HG02763 (cell line): ENCODE measurements at regions not wholly inside any gene's neighbourhood (a gene's known extent, or its start where the extent isn't known, plus 50 kb on each side); places are given as distances from the start of the nearest gene placed in this dataset.
"Not testable (repeated sequence)": the region's sequence is repeated elsewhere in the genome, so short reads cannot be mapped to it uniquely, and the experiment has no call there.

Experiments
- ATAC-seq: cut with Tn5 transposase; IDR thresholded peaks from one replicate; pipeline ENCODE4 v1.9.1; 2021; ENCODE audit warnings: mild to moderate bottlenecking, moderate library complexity; ENCODE audit not compliant: unreplicated experiment

DNA sequence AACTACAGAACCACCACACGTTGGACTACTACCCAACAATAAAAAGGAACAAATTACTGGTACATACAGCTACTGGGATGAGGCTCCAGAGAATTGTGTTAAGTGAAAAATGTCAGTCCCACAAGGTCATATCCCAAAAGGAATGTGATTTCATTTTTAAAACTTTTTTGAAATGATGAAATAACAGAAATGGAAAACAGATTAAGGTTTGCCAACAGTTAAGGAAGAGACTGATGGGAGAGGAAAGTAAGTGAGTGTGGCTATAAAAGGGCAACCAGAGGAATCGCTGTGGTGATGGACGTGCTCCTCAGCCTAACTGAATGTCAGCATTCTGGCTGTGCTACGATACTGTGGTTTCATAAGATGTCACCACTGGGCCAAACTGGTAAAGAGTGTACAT, 512.8 kb downstream of the UQCRFS1 start:
- ATAC-seq = no peak

DNA sequence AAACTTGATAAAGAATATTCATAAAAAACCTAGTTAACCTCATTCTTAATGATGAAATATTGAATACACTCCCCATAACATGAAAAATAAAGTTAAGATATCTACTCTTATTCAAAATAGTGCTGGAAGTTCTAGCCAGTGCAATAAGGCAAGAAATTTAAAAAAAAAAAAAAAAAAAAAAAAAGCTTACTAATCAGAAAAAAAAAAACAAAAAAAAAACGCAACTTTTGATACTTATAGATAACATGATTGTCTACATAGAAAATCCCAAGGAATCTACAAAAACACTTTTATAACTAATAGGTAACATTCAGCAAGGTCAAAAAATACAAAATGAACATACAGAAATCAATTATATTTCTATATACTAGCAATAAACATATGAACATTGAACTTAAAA, 515.6 kb downstream of the UQCRFS1 start:
- no peak for ATAC-seq

DNA sequence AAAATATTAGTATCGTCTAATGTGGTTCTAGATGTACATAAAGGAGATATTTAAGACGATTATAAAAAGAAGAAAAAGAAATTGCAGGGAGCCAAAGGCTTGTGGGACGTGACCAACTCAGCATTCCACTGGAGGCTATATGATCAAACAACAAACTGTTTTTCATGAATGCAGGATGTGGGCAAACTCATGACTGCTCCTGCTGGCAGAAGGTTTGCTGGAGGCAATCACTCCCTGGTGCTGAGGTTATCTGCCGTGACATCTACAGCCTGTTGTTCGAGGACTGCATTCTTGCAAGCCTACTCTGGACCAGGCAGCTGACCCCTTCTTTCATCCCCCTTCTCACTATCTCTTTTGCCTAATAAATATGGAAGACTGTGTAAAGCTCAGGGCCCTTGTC, 518.1 kb downstream of the UQCRFS1 start:
- no peak for ATAC-seq

DNA sequence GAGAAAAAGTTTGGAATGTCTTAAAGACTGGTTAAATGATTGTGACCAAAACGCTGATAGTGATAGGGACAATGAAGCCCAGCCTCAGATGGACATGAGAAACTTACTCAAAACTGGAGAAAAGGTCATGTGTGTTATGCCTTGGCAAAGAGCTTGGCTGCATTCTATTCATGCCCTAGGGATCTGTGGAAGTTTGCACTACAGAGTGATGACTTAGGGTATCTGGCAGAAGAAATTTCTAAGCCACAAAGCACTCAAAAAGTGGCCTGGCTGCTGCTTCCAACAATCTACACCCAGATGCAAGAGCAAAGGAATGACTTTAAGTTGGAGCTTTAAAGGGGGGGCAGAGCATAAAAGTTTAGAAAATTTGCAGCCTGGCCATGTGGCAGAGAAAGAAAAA, 521.3 kb downstream of the UQCRFS1 start:
- no peak for ATAC-seq

DNA sequence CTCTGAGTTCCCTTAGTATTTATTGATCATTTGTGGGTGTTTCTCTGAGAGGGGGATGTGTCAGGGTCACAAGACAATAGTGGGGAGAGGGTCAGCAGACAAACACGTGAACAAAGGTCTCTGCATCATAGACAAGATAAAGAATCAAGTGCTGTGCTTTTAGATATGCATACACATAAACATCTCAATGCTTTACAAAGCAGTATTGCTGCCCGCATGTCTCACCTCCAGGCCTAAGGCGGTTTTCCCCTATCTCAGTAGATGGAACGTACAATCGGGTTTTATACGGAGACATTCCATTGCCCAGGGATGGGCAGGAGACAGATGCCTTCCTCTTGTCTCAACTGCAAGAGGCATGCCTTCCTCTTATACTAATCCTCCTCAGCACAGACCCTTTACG, 523.5 kb downstream of the UQCRFS1 start:
- ATAC-seq = not testable (repeated sequence)

DNA sequence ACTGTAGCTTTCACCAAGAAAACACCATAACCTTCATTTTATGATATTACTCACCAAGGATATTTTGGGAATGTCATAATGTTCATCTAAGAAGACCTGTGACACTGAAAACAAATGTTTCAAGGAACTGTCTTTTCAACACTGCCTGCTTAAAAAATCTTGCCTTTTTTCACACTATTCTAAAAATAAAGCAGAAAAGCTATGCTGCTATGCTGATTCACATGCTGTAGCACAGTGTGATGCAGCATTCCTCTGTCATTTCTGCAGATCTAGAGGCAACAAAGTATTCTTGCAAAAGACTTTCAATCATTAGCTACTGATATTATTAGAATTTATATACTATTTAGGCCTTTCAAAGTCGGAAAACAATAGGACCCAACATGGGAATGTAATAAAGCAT, 525.7 kb downstream of the UQCRFS1 start:
- ATAC-seq = no peak

DNA sequence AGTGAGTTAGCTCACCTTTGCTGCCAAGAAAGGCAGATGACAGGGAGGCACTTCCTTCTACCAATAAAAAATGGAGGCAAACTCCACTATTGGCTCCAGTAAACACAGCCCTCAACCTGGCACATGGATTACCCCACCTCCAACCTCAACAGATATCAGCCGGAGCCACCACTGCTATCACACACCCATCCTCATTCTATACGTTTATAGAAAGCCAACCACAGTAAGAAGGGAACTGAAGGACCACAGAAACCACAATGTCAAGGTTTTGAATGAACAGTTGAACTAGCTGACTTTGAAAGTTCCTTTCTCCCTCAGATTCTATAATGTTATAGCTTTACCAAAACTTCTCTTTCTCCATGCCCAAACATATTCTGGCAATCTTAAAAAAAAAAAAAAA, 526.2 kb downstream of the UQCRFS1 start:
- no peak for ATAC-seq

DNA sequence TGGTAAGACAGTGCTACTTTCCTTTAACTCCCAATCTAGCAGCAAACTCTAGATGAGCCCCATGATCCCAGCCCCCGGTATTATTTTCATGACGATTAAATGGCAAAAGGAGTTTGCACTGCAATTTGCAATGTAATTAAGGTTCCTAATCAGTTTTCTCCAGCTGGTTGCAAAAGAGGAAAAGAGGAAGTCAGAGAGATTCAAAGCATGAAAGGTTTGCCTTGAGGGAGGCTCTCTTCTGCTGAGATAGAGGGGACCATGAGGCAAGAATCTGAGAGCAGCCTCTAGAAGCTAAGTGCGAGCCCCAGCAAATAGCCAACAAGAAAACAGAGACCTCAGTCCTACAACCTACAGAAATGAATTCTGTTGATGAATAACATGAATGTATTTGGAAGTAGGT, 527.1 kb downstream of the UQCRFS1 start:
- no peak for ATAC-seq

DNA sequence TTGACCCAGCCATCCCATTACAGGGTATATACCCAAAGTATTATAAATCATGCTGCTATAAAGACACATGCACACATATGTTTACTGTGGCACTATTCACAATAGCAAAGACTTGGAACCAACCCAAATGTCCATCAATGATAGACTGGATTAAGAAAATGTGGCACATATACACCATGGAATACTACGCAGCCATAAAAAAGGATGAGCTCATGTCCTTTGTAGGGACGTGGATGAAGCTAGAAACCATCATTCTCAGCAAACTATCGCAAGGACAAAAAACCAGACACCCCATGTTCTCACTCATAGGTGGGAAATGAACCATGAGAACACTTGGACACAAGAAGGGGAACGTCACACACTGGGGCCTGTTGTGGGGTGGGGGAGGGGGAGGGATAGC, 527.9 kb downstream of the UQCRFS1 start:
- ATAC-seq = not testable (repeated sequence)

DNA sequence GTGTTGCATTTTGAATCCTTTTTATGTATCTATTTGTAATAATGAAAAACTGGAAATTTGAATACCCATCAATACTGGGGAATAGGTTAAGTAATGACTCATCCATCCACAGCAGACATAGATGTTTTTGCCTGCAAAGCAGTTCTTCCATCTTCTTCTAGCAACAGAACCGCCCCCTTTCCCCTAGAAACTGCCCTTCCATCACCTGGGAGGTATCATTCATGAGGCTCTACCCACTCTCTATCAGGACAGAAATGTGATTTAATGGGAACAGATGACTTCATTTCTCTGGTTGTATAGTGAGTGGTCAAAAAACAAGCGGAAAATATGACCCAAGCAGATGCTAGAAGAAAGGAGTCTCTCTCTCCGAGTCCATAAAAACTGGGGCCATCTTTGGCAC, 532.8 kb downstream of the UQCRFS1 start:
- ATAC-seq = no peak

DNA sequence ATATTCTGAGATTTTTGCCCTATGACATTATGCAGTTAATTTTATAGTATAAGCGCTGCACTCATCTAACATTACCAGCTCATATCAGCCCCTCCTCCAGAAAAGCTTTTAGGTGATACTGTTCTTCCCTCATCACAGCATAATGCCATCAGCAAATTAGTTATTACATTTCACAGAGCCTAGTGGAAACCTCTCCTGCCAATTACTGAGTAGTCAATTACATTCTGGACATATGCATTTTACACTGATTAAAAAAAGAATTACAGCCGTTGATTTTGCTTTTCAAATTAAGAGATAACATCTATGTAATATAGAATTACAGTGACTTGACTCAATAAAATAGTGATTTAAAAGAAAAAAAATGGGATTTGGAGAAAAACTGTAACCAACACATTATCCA, 542.1 kb downstream of the UQCRFS1 start:
- ATAC-seq = no peak

DNA sequence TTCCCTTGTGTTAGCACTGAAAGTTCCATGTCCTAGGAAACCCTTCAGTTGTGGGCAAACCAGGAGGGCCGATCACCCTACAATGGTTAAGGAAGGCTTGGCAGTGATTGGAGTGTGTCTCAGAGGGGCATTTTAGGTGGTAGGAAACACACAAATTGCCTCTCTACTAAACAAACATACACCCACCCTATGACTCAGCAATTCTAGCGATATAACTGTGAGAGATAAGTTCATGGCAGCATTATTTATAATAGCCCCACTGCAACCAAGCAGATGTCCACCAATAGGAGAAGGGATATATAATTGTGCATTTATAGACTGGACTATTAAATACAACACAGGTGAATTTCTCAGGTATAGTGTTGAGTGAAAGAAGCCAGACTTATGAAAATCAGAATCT, 543.1 kb downstream of the UQCRFS1 start:
- ATAC-seq = no peak

DNA sequence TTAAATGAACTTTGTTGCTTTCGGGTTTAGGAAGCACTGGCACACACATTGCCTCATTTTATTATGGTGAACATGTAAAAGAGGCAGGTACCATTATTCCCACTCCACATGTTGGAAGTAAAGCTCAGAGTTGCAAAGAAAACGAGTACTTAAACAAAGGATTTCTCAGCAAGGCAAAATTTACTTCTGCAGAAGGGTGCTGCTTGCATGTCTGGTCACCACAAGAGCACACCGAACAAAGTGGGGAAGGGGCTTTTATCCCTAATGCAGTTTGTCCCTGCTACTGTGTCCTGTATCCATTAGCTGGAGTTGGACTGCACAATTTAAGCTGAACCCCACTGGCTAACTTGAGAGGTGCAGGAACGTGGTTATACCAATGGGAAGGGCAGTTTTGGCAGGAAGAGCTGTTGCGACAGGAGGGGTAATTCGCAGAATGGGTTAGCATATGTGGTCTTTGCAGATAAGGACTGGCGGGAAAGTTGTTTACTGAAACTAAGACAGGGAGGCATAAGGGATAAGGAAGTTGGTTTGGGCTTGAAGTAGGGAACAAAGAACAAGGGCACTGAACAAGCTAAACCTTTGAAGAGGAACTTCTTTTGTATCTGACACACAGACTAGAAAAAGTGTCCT, 545.5 kb downstream of the UQCRFS1 start:
- ATAC-seq = no peak

DNA sequence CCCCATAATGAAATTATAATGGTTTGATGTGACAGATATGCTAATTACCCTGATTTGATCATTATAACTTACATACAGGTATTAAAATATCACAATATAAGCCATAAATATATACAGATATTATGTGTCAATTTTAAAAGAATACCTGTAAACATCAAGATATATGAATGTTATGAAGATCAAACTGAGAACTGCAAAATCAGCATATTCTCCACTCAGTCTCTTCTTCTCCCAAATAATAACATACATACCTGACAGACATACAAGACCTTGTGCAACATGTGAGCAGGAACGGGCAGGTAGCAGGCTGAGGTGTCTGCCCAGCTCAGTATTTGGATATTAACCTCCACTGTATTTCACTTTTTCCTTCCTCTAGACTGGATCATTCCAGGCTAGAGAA, 547.2 kb downstream of the UQCRFS1 start:
- ATAC-seq = no peak

DNA sequence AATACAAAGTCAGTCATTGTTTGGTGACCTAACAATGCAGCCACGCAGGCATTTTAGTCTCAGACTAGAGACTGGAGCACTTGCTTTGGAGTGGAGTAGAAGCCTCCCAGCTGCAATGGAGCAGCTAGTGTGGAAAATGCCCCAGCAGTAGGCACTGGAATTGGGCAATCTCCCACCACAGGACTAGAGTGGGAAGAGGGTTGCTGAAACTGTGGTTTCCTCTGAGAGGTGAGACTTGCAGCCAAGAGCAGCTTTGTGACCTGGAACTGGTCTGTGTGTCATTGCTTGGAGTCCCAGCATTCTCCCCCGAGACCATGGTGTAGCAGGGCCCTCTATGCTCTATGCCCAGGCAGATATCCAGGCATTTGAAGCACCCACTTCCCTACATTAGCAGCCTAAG, 556.3 kb downstream of the UQCRFS1 start:
- ATAC-seq = no peak

DNA sequence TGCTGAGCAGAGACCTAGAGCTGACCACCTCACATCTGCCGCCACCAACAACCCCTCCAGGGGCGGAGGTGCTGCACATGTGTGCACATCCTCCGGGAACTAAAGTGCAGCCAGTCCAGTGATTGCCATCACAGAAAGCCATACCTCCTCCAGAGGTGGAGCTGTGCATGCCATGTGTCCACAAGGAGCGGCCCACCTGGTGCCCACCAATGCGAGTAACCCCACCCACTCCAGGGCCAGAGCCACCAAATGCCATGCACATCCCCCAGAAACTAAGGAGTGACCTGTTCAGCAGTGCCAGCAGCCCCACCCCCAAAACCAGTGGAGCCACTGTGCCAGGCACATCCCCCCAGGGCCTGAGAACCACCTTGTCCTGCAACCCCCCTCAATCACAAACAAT, 557.9 kb downstream of the UQCRFS1 start:
- ATAC-seq = no peak

DNA sequence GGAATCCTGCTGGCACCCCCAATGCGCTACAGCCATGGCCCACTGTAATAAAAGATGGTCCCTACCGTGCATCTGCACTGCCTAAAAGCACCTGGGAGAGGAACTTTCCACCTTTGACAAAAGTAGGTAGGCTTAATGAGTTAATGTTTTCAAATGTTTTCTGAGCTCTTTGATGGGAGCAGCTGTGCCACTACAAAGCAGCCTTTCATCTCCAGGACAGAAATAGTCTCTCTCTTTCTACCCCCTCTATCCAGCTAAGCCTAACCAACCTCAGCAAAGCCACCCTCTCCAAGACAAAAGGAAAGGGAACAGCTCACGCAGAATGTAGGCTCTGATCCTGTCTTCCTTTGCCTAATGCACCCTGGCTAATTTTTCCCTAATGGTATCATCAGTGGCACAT, 560.2 kb downstream of the UQCRFS1 start:
- no peak for ATAC-seq

DNA sequence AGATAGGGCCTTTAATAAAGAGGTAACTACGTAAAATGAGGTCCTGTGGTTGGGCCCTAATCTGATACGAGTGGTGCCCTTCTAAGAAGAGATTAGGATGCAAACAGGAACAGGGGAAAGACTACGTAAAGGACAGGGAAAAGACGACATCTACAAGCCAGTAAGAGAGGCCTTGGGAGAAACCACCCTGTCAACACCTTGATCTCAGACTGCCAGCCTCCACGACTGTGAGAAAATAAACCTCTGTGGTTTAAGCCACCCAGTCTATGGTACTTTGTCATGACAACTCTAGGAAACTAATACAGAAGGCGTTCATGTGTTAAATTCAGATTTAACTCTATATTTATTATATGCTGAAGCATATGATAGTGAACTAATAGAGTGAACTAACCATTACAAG, 566.3 kb downstream of the UQCRFS1 start:
- no peak for ATAC-seq

DNA sequence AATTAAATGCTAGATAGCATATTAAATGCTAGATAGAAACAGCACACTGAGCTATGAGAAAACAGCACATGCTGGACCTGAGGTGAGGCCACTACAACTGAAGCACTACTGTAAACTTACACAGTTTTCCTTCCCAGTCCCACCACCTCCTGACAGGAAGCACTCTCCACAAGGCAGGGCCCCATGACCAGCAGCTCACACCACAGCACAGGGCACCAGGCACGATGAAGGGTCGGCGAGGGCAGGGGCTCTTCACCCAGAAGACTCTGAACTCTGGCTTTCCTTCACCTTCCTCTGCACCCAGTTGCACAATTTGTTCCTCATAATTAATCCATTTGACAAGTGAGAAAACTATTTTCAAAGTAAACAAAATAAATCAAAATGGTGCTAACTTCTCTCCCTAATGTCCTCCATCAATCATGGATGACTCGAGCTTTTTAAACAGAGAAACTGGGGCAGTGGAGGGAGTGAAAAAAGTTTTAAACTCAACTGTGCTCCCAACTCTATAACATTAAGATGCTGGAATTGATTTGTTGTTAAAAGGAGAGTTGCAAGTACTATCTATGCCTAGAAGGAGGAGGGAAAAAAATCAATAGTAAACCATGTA, 568.7 kb downstream of the UQCRFS1 start:
- no peak for ATAC-seq

DNA sequence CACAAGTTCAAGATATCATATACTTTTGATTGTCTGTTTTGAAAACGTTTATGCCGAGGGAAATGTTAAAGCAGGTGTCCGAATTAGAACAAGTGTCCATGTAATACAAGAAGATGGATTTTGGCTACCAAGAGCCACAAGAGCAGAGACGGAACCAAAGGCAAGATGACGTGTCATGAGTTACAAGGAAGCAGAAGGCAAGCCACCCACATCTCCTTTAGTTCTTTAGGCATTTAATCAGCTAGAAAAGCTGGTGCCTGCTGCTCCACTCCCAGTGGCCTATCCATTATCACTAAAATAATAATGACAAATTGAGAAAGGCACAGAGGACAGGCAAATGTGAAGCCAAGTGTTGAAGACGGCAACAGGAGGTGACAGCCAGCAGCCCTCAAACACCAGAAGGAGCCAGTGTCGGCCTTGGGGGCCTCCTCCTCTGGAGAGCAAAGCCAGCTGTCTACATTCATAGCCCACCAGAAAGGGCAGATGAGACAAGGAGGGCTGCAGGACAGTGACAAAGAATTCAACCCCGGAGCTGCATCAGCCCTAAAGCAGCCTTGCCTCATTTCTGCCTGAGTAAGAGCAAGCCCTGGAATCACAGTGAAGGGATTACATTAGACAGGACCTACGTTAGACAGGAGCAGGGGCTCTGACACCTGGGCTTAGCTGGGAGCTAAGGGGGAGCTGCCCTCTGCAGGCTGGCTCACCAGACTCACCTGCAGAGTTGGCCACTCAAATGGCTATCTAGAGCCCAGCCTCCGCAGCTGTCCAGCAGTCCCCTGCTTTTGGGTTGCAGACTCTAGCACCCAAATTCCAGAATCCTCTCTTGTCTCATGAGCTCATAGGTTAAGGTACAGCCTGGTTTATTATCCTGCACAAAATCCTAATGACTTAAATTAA, 569.9 kb downstream of the UQCRFS1 start:
- ATAC-seq = no peak

DNA sequence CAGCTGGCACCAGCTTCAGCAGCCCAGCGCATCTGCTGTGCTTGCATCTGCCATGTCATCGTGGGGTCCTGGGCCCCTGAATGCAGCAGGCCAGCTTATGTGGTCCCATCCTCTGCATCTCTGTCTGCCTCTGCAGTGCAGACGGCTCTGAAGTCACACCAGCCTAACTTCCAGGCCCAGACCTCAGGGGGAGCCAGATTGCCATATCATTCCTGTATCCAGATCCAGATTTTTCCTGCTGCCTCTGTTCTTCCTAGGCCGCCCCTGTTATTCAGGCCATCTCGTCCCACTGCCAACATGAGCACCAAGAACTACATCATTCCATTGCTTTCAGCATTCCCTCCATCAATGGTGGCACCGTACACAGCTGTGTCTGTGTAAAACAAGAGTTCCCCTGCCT, 571.6 kb downstream of the UQCRFS1 start:
- no peak for ATAC-seq

DNA sequence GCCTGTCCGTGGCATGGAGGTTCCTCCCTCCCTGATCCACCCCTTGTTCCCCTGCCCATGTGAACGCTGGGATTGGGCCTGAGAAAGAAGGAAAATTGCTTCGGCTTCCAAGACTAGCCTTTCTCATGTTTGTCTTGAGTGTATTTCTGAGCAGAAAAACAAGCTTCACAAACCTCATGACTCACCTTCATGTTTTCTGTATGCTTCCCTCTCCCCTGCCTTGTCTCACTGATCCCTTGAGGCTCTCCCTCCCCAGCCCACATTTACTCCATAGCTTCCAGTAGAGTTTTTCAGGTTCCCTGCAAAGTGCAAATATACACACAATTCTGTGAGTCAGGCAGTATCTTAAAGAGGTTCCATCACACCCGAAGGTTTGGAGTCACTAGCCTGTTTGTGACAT, 572.4 kb downstream of the UQCRFS1 start:
- ATAC-seq = no peak
